Heart left ventricle (tissue), 13 donors: ENCODE measurements at regions not wholly inside any gene's neighbourhood (a gene's known extent, or its start where the extent isn't known, plus 50 kb on each side); places are given as distances from the start of the nearest gene placed in this dataset.

Experiments used
- POLR2A ChIP-seq, 2 donors: fragments of 450-650 bp; IDR thresholded peaks; one replicate each; pipeline ENCODE4 v1.6.1; 2017; ENCODE audit warnings: antibody characterized with exemption in 2 of 2, mild to moderate bottlenecking in 2 of 2, moderate library complexity in 2 of 2
- TF ChIP-seq, protein P1 (sequence below), 12 donors: fragments of 200-600 bp; sonication (generic) in 4 of 12; IDR thresholded peaks; one replicate each; pipeline versions ENCODE4 v1.5.0 to v1.8.0; 2018 to 2022; ENCODE audit warnings: antibody characterized with exemption in 12 of 12, mild to moderate bottlenecking in 5 of 12
- donor health status: ischemic (EF 13 %, LVEDD 7.1; RV severe dilation, severe dysfunction).
- donor health status: DM: no; HTN: yes; CAD: no.
- donor health status: DM: no; HTN: no; CAD: no.
- donor health status: ischemic (EF 25% LVEDD 6.9; RV normal size, moderate dysfunction).
- donor health status: ischemic (EF 25% LVEDD 5.7; RV mildly dilated, moderate dysfunction).
- donor health status: ischemic (EF 35%, LVEDD 5.7; RV mildly dilated, moderate dysfunction).
- donor health status: nonischemic (EF 11% LVEDD 7.7; RV severe dilation, severe dysfunction).
- donor health status: DM: yes; HTN: yes; CAD: no.
- donor health status: PGD.
- donor health status: ischemic (EF 29% LVEDD 5.4; RV normal size, mild dysfunction).
- donor health status: nonischemic (EF 23%, LVEDD 6.1; RV moderate dilation, normal function).

DNA sequence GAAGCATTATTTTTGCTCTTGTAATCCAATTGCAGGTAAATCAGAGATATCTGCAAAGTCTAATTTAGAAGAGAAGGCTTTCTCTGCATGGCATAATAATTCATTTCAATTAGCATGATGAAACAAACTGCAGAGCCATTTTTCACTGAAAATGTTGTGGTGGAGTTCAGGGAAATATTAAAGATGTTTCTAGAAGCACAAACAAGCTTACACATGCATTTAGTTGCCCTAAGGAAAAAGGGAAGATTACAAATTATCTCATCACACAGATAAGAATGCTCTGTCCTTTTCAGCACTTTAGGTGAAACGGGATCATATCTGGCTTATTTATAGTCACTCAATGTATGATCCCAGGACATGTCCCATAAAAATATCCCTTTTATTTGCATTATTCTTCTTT, 252.1 kb upstream of the TANK start:
- TF ChIP-seq, protein P1, sequence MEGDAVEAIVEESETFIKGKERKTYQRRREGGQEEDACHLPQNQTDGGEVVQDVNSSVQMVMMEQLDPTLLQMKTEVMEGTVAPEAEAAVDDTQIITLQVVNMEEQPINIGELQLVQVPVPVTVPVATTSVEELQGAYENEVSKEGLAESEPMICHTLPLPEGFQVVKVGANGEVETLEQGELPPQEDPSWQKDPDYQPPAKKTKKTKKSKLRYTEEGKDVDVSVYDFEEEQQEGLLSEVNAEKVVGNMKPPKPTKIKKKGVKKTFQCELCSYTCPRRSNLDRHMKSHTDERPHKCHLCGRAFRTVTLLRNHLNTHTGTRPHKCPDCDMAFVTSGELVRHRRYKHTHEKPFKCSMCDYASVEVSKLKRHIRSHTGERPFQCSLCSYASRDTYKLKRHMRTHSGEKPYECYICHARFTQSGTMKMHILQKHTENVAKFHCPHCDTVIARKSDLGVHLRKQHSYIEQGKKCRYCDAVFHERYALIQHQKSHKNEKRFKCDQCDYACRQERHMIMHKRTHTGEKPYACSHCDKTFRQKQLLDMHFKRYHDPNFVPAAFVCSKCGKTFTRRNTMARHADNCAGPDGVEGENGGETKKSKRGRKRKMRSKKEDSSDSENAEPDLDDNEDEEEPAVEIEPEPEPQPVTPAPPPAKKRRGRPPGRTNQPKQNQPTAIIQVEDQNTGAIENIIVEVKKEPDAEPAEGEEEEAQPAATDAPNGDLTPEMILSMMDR (IDR thresholded peaks at IDR 0.05) = no peak
- TF ChIP-seq POLR2A (IDR thresholded peaks at IDR 0.05) = no peak
